ENCODE measurements at regions not wholly inside any gene's neighbourhood (a gene's known extent, or its start where the extent isn't known, plus 50 kb on each side); places are given as distances from the start of the nearest gene placed in this dataset.

DNA sequence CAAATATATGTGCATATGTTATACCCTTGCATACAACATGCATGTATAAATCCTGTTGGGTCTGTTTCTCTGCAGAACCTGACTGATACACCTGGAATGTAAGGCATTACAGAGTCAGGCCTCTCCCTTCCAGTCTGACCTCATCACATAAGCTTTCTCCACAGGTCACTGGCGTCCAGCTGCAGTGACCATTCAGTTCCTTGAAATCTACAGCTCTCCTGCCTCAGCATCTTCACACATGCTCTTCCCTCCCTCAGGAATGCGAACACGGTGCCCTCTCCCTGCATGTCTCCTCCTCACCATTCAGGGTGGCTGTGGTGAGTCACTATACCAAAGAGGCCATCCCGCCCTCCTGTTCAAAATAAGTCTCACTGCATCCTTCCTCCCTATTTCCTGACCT, 657.8 kb upstream of the B3GAT1 start:
- peaks cover 0 to 4% (median 4%) of the 10 kb centered on the region in 3 donors for H3K27me3 ChIP-seq
- H3K9me3 ChIP-seq: no peaks in the 10 kb centered on the region
- no peaks in the 10 kb centered on the region for H3K36me3 ChIP-seq
- H3K27ac ChIP-seq: no peak overlapping the region
- no peak for DNase-seq
- WGBS, 2 donors: 72 to 73% methylated on average over 4 of the region's 4 CpGs
- TF ChIP-seq POLR2AphosphoS5 (IDR thresholded peaks at IDR 0.05) (no peak), POLR2A (IDR thresholded peaks at IDR 0.05) (no peak)
- TF ChIP-seq, protein P1, sequence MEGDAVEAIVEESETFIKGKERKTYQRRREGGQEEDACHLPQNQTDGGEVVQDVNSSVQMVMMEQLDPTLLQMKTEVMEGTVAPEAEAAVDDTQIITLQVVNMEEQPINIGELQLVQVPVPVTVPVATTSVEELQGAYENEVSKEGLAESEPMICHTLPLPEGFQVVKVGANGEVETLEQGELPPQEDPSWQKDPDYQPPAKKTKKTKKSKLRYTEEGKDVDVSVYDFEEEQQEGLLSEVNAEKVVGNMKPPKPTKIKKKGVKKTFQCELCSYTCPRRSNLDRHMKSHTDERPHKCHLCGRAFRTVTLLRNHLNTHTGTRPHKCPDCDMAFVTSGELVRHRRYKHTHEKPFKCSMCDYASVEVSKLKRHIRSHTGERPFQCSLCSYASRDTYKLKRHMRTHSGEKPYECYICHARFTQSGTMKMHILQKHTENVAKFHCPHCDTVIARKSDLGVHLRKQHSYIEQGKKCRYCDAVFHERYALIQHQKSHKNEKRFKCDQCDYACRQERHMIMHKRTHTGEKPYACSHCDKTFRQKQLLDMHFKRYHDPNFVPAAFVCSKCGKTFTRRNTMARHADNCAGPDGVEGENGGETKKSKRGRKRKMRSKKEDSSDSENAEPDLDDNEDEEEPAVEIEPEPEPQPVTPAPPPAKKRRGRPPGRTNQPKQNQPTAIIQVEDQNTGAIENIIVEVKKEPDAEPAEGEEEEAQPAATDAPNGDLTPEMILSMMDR (IDR thresholded peaks at IDR 0.05): no peak
- no peaks in the 10 kb centered on the region for H3K4me1 ChIP-seq
- H3K4me3 ChIP-seq: no peak overlapping the region
- intact Hi-C loops (cut with DNase I): no loop called here

DNA sequence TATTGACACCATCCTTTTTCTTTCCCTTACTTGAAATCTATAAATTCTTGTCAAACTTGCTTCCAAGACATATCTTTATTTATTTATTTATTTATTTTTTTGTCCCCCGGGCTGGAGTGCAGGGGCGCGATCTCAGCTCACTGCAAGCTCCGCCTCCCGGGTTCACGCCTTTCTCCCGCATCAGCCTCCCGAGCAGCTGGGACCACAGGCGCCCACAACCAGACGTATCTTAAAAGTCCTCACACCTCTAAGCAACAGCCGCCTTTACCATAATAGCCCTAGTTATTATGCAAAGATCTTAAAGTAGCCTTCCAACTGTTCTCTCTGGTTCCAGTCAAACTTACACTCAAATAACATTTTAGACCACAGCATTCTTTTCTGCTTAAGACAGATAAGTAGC, 657.0 kb upstream of the B3GAT1 start:
- Histone ChIP-seq H3K4me1 (no peaks in the 10 kb centered on the region), H3K27me3 (peaks cover 0 to 4% (median 4%) of the 10 kb centered on the region in 3 donors), H3K36me3 (no peaks in the 10 kb centered on the region), H3K27ac (no peak overlapping the region), H3K4me3 (no peak overlapping the region), H3K9me3 (no peaks in the 10 kb centered on the region)
- TF ChIP-seq POLR2A (IDR thresholded peaks at IDR 0.05) (no peak), EP300 (IDR thresholded peaks at IDR 0.05) (no peak), POLR2AphosphoS5 (IDR thresholded peaks at IDR 0.05) (no peak)
- TF ChIP-seq, protein P1 (IDR thresholded peaks at IDR 0.05): no peak
- DNase-seq: no peak
- intact Hi-C loops (cut with DNase I): no loop called here
- WGBS, 2 donors: 89 to 92% methylated on average over 11 of the region's 11 CpGs

DNA sequence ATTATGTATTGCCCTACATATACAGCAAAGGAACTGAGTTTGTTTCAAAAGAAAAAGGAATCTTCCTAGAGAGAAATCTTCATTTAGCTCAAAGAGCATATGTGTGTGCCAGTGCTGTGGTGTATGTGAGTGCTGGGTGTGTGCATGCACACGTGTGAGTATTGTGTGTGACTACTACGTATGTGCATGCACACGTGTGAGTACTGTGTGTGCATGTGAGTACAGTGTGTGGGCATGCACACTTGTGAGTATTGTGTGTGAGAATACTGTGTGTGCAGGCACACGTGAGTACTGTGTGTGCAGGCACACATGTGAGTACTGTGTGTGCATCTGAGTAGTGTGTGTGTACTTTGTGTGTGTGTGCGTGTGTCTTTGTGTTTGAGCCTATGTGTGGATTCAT, 651.0 kb upstream of the B3GAT1 start:
- WGBS, 2 donors: 63 to 83% methylated on average over 5 of the region's 5 CpGs
- H3K9me3 ChIP-seq: peaks cover 0 to 14% (median 4%) of the 10 kb centered on the region in 4 donors
- TF ChIP-seq, protein P1 (IDR thresholded peaks at IDR 0.05): no peak
- no peak for TF ChIP-seq POLR2AphosphoS5 (IDR thresholded peaks at IDR 0.05)
- TF ChIP-seq EP300 (IDR thresholded peaks at IDR 0.05): no peak
- TF ChIP-seq POLR2A (IDR thresholded peaks at IDR 0.05): no peak

DNA sequence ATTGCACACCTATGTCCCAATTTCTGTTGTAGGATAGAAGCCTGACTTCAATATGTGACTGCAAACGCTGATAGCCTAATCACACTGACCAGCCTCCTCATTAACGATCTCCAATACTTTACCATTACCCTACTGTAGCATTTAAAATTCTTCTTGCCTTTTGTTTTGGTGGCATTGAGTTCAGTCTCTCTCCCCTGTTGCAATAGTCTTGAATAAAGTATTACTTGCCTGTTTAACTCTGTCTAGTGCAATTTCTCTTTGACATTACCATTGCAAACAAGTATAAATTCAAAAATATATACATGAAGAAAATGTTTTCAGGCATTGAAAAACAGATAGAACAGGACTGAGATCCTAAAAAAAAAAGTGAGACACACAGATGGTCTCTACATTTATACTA, 649.1 kb upstream of the B3GAT1 start:
- no peaks in the 10 kb centered on the region for H3K36me3 ChIP-seq
- H3K27ac ChIP-seq: no peak overlapping the region
- peaks cover 0 to 14% (median 4%) of the 10 kb centered on the region in 4 donors for H3K9me3 ChIP-seq
- WGBS, 2 donors: 79 to 83% methylated on average over 2 of the region's 2 CpGs
- H3K27me3 ChIP-seq: peaks cover 0 to 11% (median 2%) of the 10 kb centered on the region in 3 donors
- H3K4me3 ChIP-seq: no peak overlapping the region
- intact Hi-C loops (cut with DNase I): no loop called here
- TF ChIP-seq, protein P1 (IDR thresholded peaks at IDR 0.05): no peak
- no peak for DNase-seq
- no peaks in the 10 kb centered on the region for H3K4me1 ChIP-seq

More for the DNA sequence above, 651.0 kb upstream of the B3GAT1 start:
- peaks cover 0 to 11% (median 4%) of the 10 kb centered on the region in 3 donors for H3K27me3 ChIP-seq
- H3K4me1 ChIP-seq: no peaks in the 10 kb centered on the region
- intact Hi-C loops (cut with DNase I): no loop called here
- no peak overlapping the region for H3K4me3 ChIP-seq
- no peak overlapping the region for H3K27ac ChIP-seq
- no peaks in the 10 kb centered on the region for H3K36me3 ChIP-seq
- no peak for DNase-seq

DNA sequence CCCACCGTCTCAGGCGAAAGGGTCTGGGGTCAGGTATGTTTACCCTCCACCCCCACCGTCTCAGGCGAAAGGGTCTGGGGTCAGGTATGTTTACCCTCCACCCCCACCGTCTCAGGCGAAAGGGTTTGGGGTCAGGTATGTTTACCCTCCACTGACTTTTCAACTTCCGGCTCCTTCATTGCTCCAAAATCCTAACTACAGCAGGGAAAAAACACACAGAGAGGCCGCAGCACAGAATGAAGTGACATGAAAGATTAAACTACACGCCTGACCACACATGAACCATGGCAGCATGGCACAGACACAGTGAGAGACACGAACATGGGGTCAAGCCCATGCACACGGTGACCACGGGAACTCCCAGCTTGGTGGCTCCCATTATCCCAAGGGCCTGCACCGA, 634.9 kb upstream of the B3GAT1 start:
- WGBS, 2 donors: 46 to 64% methylated on average over 11 of the region's 13 CpGs
- no peaks in the 10 kb centered on the region for H3K36me3 ChIP-seq
- H3K4me1 ChIP-seq: no peaks in the 10 kb centered on the region
- DNase-seq: no peak
- peaks cover 0 to 26% (median 0%) of the 10 kb centered on the region in 3 donors for H3K27me3 ChIP-seq
- no peak overlapping the region for H3K4me3 ChIP-seq
- TF ChIP-seq POLR2AphosphoS5 (IDR thresholded peaks at IDR 0.05): no peak
- TF ChIP-seq, protein P1 (IDR thresholded peaks at IDR 0.05): no peak
- TF ChIP-seq EP300 (IDR thresholded peaks at IDR 0.05): no peak
- no peak for TF ChIP-seq POLR2A (IDR thresholded peaks at IDR 0.05)
- intact Hi-C loops (cut with DNase I): no loop called here
- no peaks in the 10 kb centered on the region for H3K9me3 ChIP-seq
- no peak overlapping the region for H3K27ac ChIP-seq

Measured in sigmoid colon (tissue), 6 donors.